SH-SY5Y (cell line): ENCODE measurements at regions not wholly inside any gene's neighbourhood (a gene's known extent, or its start where the extent isn't known, plus 50 kb on each side); places are given as distances from the start of the nearest gene placed in this dataset.
A peak's percentile ranks its signal among the peaks of the same experiment; 100 is the strongest.

Experiments
- GATA2 ChIP-seq: IDR thresholded peaks from 2 replicates; pipeline ENCODE4 v1.6.1; 2011; ENCODE audit warnings: mild to moderate bottlenecking, low read depth, low read length
- GATA3 ChIP-seq: IDR thresholded peaks from 2 replicates; pipeline ENCODE4 v1.6.1; 2011; ENCODE audit warnings: low read depth, mild to moderate bottlenecking, low read length, moderate library complexity

- TF ChIP-seq GATA2 (peak; percentile 45; the same call in 1 of the 2 replicates), GATA3 (no peak)
Measured at GRCh38 chr17:77453613-77454241, 313.0 kb downstream of the SEC14L1 start.
